ENCODE measurements at regions not wholly inside any gene's neighbourhood (a gene's known extent, or its start where the extent isn't known, plus 50 kb on each side); places are given as distances from the start of the nearest gene placed in this dataset.

DNA sequence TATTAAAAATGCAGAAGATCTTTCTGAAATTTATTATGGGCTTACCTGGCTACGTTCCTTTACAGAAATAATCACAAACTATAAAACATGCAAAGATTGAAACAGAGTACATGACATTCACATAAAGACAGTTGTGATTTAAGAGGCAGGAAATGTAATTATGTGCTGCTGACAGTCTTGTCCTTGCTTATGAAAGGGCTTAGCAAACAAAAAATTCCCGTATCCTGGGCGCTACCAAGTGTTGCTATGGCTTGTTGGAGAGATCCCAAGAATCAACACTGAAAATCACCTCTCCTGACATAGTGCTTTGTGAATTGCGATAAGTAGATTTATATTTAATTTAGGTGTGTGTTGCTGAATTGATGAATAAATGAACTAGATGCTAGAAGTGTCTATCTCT lies 352.5 kb upstream of the C9orf72 start:
- Histone ChIP-seq H3K4me2 (ENCODE audit: control insufficient read depth, insufficient read depth) (no peak overlapping the region), H3K36me3 (ENCODE audit: control insufficient read depth in 2 of 2, insufficient read depth in 2 of 2, low read length in 1 of 2) (no peaks in the 10 kb centered on the region), H3K27me3 (replicated peaks in 1 of 2; ENCODE audit: control insufficient read depth in 2 of 2, insufficient read depth in 2 of 2, low read length in 1 of 2) (no peaks in the 10 kb centered on the region; a peak in 1 of 4 replicates), H3K4me3 (no peak overlapping the region), H3K9me3 (replicated peaks; ENCODE audit: control insufficient read depth, insufficient read depth, low read length) (no peaks in the 10 kb centered on the region), H3K4me1 (ENCODE audit: control insufficient read depth, insufficient read depth, low read length) (no peaks in the 10 kb centered on the region), H3K27ac (ENCODE audit: control insufficient read depth, insufficient read depth) (no peak overlapping the region), H3K9ac (ENCODE audit: control insufficient read depth, insufficient read depth, low read length) (no peak overlapping the region), H3K79me2 (ENCODE audit: control insufficient read depth, insufficient read depth, low read length) (no peaks in the 10 kb centered on the region), H4K20me1 (ENCODE audit: control insufficient read depth, insufficient read depth) (no peaks in the 10 kb centered on the region), H2AFZ (ENCODE audit: control insufficient read depth, low read depth, low read length) (no peak overlapping the region)
- intact Hi-C loops (cut with micrococcal nuclease; ENCODE audit: unreplicated experiment) (no loop called here), in situ Hi-C loops (cut with MboI) (no loop called here)
- WGBS (ENCODE audit: insufficient coverage, insufficient replicate concordance, low lambda C conversion rate, missing lambda C conversion rate) = 21% methylated on average over 4 of the region's 4 CpGs
- SMC1A ChIA-PET (ENCODE audit: uncharacterized antibody, unreplicated experiment) = no interaction called here
- CTCF ChIA-PET = no interaction called here
- TF ChIP-seq POLR2AphosphoS5 (IDR thresholded peaks at IDR 0.05; ENCODE audit: low read length) (no peak), ZNF207 (IDR thresholded peaks at IDR 0.05; ENCODE audit: borderline replicate concordance) (no peak), SMAD5 (IDR thresholded peaks at IDR 0.05; ENCODE audit: low read depth) (no peak), STAT3 (IDR thresholded peaks at IDR 0.05; ENCODE audit: low read depth, low read length) (no peak), NBN (IDR thresholded peaks at IDR 0.05) (no peak), TARDBP (IDR thresholded peaks at IDR 0.05; ENCODE audit: borderline replicate concordance) (no peak), BMI1 (IDR thresholded peaks at IDR 0.05; ENCODE audit: borderline replicate concordance) (no peak), BACH1 (IDR thresholded peaks at IDR 0.05; ENCODE audit: borderline replicate concordance) (no peak), HCFC1 (IDR thresholded peaks at IDR 0.05; ENCODE audit: low read length) (no peak), WRNIP1 (IDR thresholded peaks at IDR 0.05; ENCODE audit: borderline replicate concordance, low read depth, low read length) (no peak)
- TF ChIP-seq, protein P1, sequence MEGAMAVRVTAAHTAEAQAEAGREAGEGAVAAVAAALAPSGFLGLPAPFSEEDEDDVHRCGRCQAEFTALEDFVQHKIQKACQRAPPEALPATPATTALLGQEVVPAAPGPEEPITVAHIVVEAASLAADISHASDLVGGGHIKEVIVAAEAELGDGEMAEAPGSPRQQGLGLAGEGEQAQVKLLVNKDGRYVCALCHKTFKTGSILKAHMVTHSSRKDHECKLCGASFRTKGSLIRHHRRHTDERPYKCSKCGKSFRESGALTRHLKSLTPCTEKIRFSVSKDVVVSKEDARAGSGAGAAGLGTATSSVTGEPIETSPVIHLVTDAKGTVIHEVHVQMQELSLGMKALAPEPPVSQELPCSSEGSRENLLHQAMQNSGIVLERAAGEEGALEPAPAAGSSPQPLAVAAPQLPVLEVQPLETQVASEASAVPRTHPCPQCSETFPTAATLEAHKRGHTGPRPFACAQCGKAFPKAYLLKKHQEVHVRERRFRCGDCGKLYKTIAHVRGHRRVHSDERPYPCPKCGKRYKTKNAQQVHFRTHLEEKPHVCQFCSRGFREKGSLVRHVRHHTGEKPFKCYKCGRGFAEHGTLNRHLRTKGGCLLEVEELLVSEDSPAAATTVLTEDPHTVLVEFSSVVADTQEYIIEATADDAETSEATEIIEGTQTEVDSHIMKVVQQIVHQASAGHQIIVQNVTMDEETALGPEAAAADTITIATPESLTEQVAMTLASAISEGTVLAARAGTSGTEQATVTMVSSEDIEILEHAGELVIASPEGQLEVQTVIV (IDR thresholded peaks at IDR 0.05; ENCODE audit: borderline replicate concordance, partially characterized antibody) = no peak
- POLR2A ChIA-PET = no interaction called here
- FAIRE-seq (no peak), ATAC-seq (no peak), DNase-seq (ENCODE audit: low read depth, low spot score) (no peak)
- RAD21 ChIA-PET (ENCODE audit: unreplicated experiment) = no interaction called here
- no TSS peak for BruUV-seq (replicated peaks)
